ENCODE measurements at regions not wholly inside any gene's neighbourhood (a gene's known extent, or its start where the extent isn't known, plus 50 kb on each side); places are given as distances from the start of the nearest gene placed in this dataset.
A peak's percentile ranks its signal among the peaks of the same experiment; 100 is the strongest.

GRCh38 chr3:28634019-28634418 lies 285.4 kb upstream of the AZI2 start:
- WGBS, 2 donors (ENCODE audit: extremely low coverage in 2 of 2, insufficient read length in 2 of 2, insufficient replicate concordance in 1 of 2): no CpG with 5 or more reads among the region's 2 CpGs
- no peaks in the 10 kb centered on the region for H3K27me3 ChIP-seq (ENCODE audit: control insufficient read depth in 3 of 3, insufficient read depth in 3 of 3, low read depth in 1 of 3, low read length in 3 of 3)
- H2BK5ac ChIP-seq (ENCODE audit: low read length): no peak overlapping the region
- H3K18ac ChIP-seq (ENCODE audit: low read length): no peak overlapping the region
- no peak overlapping the region for H3K4me2 ChIP-seq (ENCODE audit: insufficient read depth, low read length, poor library complexity, severe bottlenecking)
- H3K4me3 ChIP-seq (ENCODE audit: low read length in 2 of 2): no peak overlapping the region
- H3K27ac ChIP-seq (replicated peaks; ENCODE audit: low read length): no peak overlapping the region
- DNase-seq (ENCODE audit: low spot score): no peak
- H2BK120ac ChIP-seq (ENCODE audit: low read depth, low read length): no peak overlapping the region
- H3K4ac ChIP-seq (ENCODE audit: low read length): no peak overlapping the region
- H2BK15ac ChIP-seq (ENCODE audit: low read length): no peak overlapping the region
- H3K9me3 ChIP-seq (replicated peaks in 1 of 2; ENCODE audit: control insufficient read depth in 2 of 2, insufficient read depth in 1 of 2, low read depth in 1 of 2, low read length in 2 of 2): no peaks in the 10 kb centered on the region
- no peak overlapping the region for H2BK12ac ChIP-seq (ENCODE audit: low read length)
- H3K23ac ChIP-seq (ENCODE audit: low read depth, low read length, poor library complexity): no peak overlapping the region
- H3K9ac ChIP-seq (ENCODE audit: low read depth, low read length, poor library complexity): no peak overlapping the region
- no peak overlapping the region for H3K14ac ChIP-seq (ENCODE audit: low read length)
- no peak overlapping the region for H4K8ac ChIP-seq (ENCODE audit: low read depth, low read length)
- no peaks in the 10 kb centered on the region for H3K4me1 ChIP-seq (ENCODE audit: control insufficient read depth in 2 of 2, insufficient read depth in 1 of 2, low read depth in 1 of 2, low read length in 2 of 2)
- no peaks in the 10 kb centered on the region for H3K36me3 ChIP-seq (replicated peaks in 1 of 2; ENCODE audit: control insufficient read depth in 2 of 2, insufficient read depth in 2 of 2, low read length in 2 of 2)
- no peak overlapping the region for H4K91ac ChIP-seq (ENCODE audit: low read depth, low read length, poor library complexity)
- no peak overlapping the region for H2AFZ ChIP-seq (ENCODE audit: low read length)
- H3K79me1 ChIP-seq (ENCODE audit: low read depth, low read length): no peaks in the 10 kb centered on the region
- H2AK5ac ChIP-seq (ENCODE audit: low read depth, low read length): no peak overlapping the region

DNA sequence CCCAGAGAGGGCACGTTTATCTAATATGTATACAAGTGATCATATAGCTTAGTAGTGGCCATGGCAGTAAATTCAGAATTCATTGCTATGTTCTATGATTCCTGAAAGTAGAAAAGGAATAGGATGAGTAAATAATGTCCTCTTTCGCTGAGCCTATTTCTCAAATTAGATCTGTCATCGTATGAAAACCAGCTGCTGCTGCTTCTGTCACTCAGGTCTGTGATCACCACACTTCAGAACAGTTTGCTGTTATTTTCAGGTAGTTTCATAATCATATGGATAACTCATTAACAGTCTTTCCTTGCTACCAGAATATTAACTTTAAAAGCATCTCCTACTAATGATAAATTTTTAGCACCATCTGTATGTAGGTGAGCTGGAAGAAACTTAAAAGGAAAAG lies 289.1 kb upstream of the AZI2 start:
- no peaks in the 10 kb centered on the region for H3K4me1 ChIP-seq (ENCODE audit: control insufficient read depth in 2 of 2, insufficient read depth in 1 of 2, low read depth in 1 of 2, low read length in 2 of 2)
- H2AFZ ChIP-seq (ENCODE audit: low read length): no peak overlapping the region
- H3K79me1 ChIP-seq (ENCODE audit: low read depth, low read length): no peaks in the 10 kb centered on the region
- H3K18ac ChIP-seq (ENCODE audit: low read length): no peak overlapping the region
- no peak overlapping the region for H3K4ac ChIP-seq (ENCODE audit: low read length)
- no peaks in the 10 kb centered on the region for H3K9me3 ChIP-seq (replicated peaks in 1 of 2; ENCODE audit: control insufficient read depth in 2 of 2, insufficient read depth in 1 of 2, low read depth in 1 of 2, low read length in 2 of 2)
- no CpG with 5 or more reads among the region's 3 CpGs for WGBS, 2 donors (ENCODE audit: extremely low coverage in 2 of 2, insufficient read length in 2 of 2, insufficient replicate concordance in 1 of 2)
- no peak overlapping the region for H2BK12ac ChIP-seq (ENCODE audit: low read length)
- H4K8ac ChIP-seq (ENCODE audit: low read depth, low read length): no peak overlapping the region
- no peaks in the 10 kb centered on the region for H3K36me3 ChIP-seq (replicated peaks in 1 of 2; ENCODE audit: control insufficient read depth in 2 of 2, insufficient read depth in 2 of 2, low read length in 2 of 2)
- no peak overlapping the region for H3K4me3 ChIP-seq (ENCODE audit: low read length in 2 of 2)
- no peak overlapping the region for H3K23ac ChIP-seq (ENCODE audit: low read depth, low read length, poor library complexity)
- H4K91ac ChIP-seq (ENCODE audit: low read depth, low read length, poor library complexity): no peak overlapping the region
- no peak overlapping the region for H2AK5ac ChIP-seq (ENCODE audit: low read depth, low read length)
- H2BK120ac ChIP-seq (ENCODE audit: low read depth, low read length): no peak overlapping the region
- H2BK5ac ChIP-seq (ENCODE audit: low read length): no peak overlapping the region
- H3K4me2 ChIP-seq (ENCODE audit: insufficient read depth, low read length, poor library complexity, severe bottlenecking): no peak overlapping the region
- no peak overlapping the region for H3K27ac ChIP-seq (replicated peaks; ENCODE audit: low read length)
- H3K27me3 ChIP-seq (ENCODE audit: control insufficient read depth in 3 of 3, insufficient read depth in 3 of 3, low read depth in 1 of 3, low read length in 3 of 3): no peaks in the 10 kb centered on the region
- DNase-seq (ENCODE audit: low spot score): no peak
- H3K9ac ChIP-seq (ENCODE audit: low read depth, low read length, poor library complexity): no peak overlapping the region
- no peak overlapping the region for H2BK15ac ChIP-seq (ENCODE audit: low read length)
- H3K14ac ChIP-seq (ENCODE audit: low read length): no peak overlapping the region

DNA sequence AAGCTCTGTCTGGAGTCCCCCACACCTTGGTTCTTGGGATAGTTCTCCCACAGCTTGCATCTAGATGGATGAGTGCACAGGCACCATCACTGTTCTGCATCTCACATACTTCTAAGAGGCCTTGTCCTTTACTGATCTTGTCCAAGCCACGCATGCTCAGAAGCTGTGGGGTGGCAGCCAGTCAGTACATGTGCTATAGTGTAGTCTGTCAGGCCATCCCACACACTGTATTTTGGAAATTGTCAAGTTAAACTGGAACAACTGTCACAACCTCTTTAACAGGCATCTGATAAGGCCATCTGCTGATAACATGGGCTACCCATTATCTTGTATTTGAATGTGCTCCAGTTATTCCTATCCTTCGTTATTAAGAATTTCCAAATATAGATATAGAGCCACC lies 296.5 kb upstream of the AZI2 start:
- H3K4me3 ChIP-seq (ENCODE audit: low read length in 2 of 2): no peak overlapping the region
- H3K4me1 ChIP-seq (ENCODE audit: control insufficient read depth in 2 of 2, insufficient read depth in 1 of 2, low read depth in 1 of 2, low read length in 2 of 2): no peaks in the 10 kb centered on the region
- H3K4me2 ChIP-seq (ENCODE audit: insufficient read depth, low read length, poor library complexity, severe bottlenecking): no peak overlapping the region
- H3K14ac ChIP-seq (ENCODE audit: low read length): peak overlapping the region; percentile 4
- no peaks in the 10 kb centered on the region for H3K9me3 ChIP-seq (replicated peaks in 1 of 2; ENCODE audit: control insufficient read depth in 2 of 2, insufficient read depth in 1 of 2, low read depth in 1 of 2, low read length in 2 of 2)
- no peak overlapping the region for H3K9ac ChIP-seq (ENCODE audit: low read depth, low read length, poor library complexity)
- H2AFZ ChIP-seq (ENCODE audit: low read length): no peak overlapping the region
- no peak overlapping the region for H3K4ac ChIP-seq (ENCODE audit: low read length)
- H3K36me3 ChIP-seq (replicated peaks in 1 of 2; ENCODE audit: control insufficient read depth in 2 of 2, insufficient read depth in 2 of 2, low read length in 2 of 2): no peaks in the 10 kb centered on the region
- no peak overlapping the region for H2AK5ac ChIP-seq (ENCODE audit: low read depth, low read length)
- H3K79me1 ChIP-seq (ENCODE audit: low read depth, low read length): no peaks in the 10 kb centered on the region
- no peak overlapping the region for H4K8ac ChIP-seq (ENCODE audit: low read depth, low read length)
- H3K27me3 ChIP-seq (ENCODE audit: control insufficient read depth in 3 of 3, insufficient read depth in 3 of 3, low read depth in 1 of 3, low read length in 3 of 3): no peaks in the 10 kb centered on the region
- H2BK15ac ChIP-seq (ENCODE audit: low read length): no peak overlapping the region
- no peak overlapping the region for H2BK12ac ChIP-seq (ENCODE audit: low read length)
- no peak overlapping the region for H3K23ac ChIP-seq (ENCODE audit: low read depth, low read length, poor library complexity)
- no peak overlapping the region for H3K18ac ChIP-seq (ENCODE audit: low read length)
- no peak overlapping the region for H2BK120ac ChIP-seq (ENCODE audit: low read depth, low read length)
- no CpG with 5 or more reads among the region's 2 CpGs for WGBS, 2 donors (ENCODE audit: extremely low coverage in 2 of 2, insufficient read length in 2 of 2, insufficient replicate concordance in 1 of 2)
- H2BK5ac ChIP-seq (ENCODE audit: low read length): no peak overlapping the region
- no peak for DNase-seq (ENCODE audit: low spot score)
- H3K27ac ChIP-seq (replicated peaks; ENCODE audit: low read length): no peak overlapping the region
- H4K91ac ChIP-seq (ENCODE audit: low read depth, low read length, poor library complexity): no peak overlapping the region

- H3K14ac ChIP-seq (ENCODE audit: low read length): no peak overlapping the region
- H2BK12ac ChIP-seq (ENCODE audit: low read length): no peak overlapping the region
- no peak overlapping the region for H3K4ac ChIP-seq (ENCODE audit: low read length)
- no peak overlapping the region for H2AFZ ChIP-seq (ENCODE audit: low read length)
- H3K36me3 ChIP-seq (replicated peaks in 1 of 2; ENCODE audit: control insufficient read depth in 2 of 2, insufficient read depth in 2 of 2, low read length in 2 of 2): no peaks in the 10 kb centered on the region
- H3K23ac ChIP-seq (ENCODE audit: low read depth, low read length, poor library complexity): no peak overlapping the region
- no peaks in the 10 kb centered on the region for H3K79me1 ChIP-seq (ENCODE audit: low read depth, low read length)
- H4K8ac ChIP-seq (ENCODE audit: low read depth, low read length): no peak overlapping the region
- H3K18ac ChIP-seq (ENCODE audit: low read length): no peak overlapping the region
- no peak overlapping the region for H2BK15ac ChIP-seq (ENCODE audit: low read length)
- H3K4me2 ChIP-seq (ENCODE audit: insufficient read depth, low read length, poor library complexity, severe bottlenecking): no peak overlapping the region
- no peaks in the 10 kb centered on the region for H3K9me3 ChIP-seq (replicated peaks in 1 of 2; ENCODE audit: control insufficient read depth in 2 of 2, insufficient read depth in 1 of 2, low read depth in 1 of 2, low read length in 2 of 2)
- H2BK120ac ChIP-seq (ENCODE audit: low read depth, low read length): no peak overlapping the region
- no peak overlapping the region for H4K91ac ChIP-seq (ENCODE audit: low read depth, low read length, poor library complexity)
- H3K9ac ChIP-seq (ENCODE audit: low read depth, low read length, poor library complexity): no peak overlapping the region
- H3K27ac ChIP-seq (replicated peaks; ENCODE audit: low read length): no peak overlapping the region
- WGBS, 2 donors (ENCODE audit: extremely low coverage in 2 of 2, insufficient read length in 2 of 2, insufficient replicate concordance in 1 of 2): no CpG with 5 or more reads among the region's 4 CpGs
- H2BK5ac ChIP-seq (ENCODE audit: low read length): no peak overlapping the region
- no peaks in the 10 kb centered on the region for H3K27me3 ChIP-seq (ENCODE audit: control insufficient read depth in 3 of 3, insufficient read depth in 3 of 3, low read depth in 1 of 3, low read length in 3 of 3)
- DNase-seq (ENCODE audit: low spot score): no peak
- H3K4me1 ChIP-seq (ENCODE audit: control insufficient read depth in 2 of 2, insufficient read depth in 1 of 2, low read depth in 1 of 2, low read length in 2 of 2): no peaks in the 10 kb centered on the region
- no peak overlapping the region for H3K4me3 ChIP-seq (ENCODE audit: low read length in 2 of 2)
- no peak overlapping the region for H2AK5ac ChIP-seq (ENCODE audit: low read depth, low read length)
Measured at GRCh38 chr3:28646435-28646834, 297.8 kb upstream of the AZI2 start.
